ENCODE measurements at regions not wholly inside any gene's neighbourhood (a gene's known extent, or its start where the extent isn't known, plus 50 kb on each side); places are given as distances from the start of the nearest gene placed in this dataset.

- TF ChIP-seq CTCF (IDR thresholded peaks at IDR 0.05 in 8 of 11, conservative IDR thresholded peaks at IDR 0.05 in 3 of 11) (no peak), POLR2A (IDR thresholded peaks at IDR 0.05) (no peak)
Observed at GRCh38 chr6:134397676-134398075, 79.8 kb upstream of the SGK1 start.

Measured in spleen (tissue), 7 donors.